Right renal cortex interstitium (tissue), 3 donors: ENCODE measurements at regions not wholly inside any gene's neighbourhood (a gene's known extent, or its start where the extent isn't known, plus 50 kb on each side); places are given as distances from the start of the nearest gene placed in this dataset.
"Not testable (repeated sequence)": the region's sequence is repeated elsewhere in the genome, so short reads cannot be mapped to it uniquely, and the experiment has no call there.

Source experiments
- DNase-seq, 3 donors: peaks; one replicate each; pipeline ENCODE4 v3.0.0-alpha.2; 2013; ENCODE audit warnings: low read depth in 3 of 3, low spot score in 2 of 3

DNA sequence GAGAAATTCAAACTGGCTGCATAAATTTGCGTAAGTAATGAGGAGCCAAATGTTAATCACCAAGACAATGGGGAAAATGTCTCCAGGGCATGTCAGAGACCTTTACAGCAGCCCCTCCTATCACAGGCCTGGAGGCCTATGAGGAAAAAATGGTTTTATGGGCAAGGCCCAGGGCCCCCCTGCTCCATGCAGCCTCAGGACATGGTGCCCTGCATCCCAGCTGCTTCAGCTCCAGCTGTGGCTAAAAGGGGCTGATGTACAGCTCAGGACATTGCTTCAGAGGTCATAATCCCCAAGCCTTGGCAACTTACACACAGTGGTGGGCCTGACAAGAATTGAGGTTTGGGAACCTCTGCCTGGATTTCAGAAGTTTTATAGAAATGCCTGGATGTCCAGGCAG, 126.2 kb upstream of the TGFBR2 start:
- DNase-seq: not testable (repeated sequence)

DNA sequence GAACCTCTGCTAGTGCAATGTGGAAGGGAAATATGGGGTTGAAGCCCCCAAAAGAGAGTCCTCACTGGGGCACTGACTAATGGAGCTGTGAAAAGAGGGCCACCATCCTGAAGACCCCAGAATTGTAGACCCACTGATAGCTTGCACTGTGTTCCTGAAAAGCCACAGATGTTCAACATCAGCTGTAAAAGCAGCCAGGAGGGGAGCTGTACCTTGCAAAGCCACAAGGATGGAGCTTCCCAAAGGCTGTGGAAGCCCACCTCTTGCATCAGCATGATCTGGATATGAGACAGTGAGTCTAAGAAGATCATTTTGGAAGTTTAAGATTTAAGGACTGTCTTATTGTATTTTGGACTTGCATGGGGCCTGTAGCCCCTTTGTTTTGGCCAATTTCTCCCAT, 125.8 kb upstream of the TGFBR2 start:
- no peak for DNase-seq

DNA sequence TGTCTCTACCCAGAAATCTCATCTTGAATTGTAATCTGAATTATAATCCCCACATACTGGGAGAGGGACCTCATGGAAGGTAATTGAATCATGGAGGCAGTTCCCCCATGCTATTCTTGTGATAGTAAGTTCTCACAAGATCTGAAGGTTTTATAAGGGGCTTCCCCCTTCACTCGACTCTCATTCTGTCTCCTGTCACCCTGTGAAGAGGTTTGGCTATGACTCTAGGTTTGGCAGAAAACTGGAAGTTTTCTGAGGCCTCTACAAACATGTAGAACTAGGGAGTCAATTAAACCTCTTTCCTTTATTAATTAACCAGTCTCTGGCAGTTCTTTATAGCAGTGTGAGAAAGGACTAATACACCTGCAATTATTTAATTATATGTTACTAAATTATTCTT, 125.2 kb upstream of the TGFBR2 start:
- no peak for DNase-seq

DNA sequence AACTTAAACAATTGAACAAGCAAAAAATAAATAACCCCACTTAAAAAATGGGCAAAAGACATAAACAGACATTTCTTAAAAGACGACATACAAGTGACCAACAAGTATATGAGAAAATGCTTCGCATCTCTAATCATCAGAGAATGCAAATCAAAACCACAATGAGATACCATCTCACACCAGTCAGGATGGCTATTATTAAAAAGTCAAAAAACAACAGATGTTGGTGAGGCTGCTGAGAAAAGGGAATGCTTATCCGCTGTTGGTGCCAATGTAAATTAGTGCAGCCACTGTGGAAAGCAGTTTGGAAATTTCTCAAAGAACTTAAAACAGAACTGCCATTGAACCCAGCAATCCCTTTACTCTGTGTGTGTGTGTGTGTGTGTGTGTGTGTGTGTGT, 122.2 kb upstream of the TGFBR2 start:
- not testable (repeated sequence) for DNase-seq

DNA sequence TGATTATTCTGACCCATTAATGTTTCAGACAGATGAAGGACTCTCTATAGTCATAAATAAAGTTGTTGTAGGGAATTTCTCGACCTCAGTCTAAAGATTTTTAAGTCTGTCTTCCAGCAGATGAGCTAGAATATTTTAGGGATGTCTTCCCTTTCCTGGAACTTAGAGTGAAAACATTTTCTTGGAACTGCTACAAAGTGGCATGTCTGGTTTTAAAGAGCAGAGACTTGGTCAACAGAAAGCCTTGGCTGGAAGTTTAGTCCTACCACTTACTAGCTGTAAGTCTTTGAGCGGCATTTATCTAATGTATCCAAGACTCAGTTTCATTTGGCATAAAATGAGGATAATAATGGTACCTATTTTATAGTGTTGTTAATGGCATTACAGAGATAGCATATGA, 120.0 kb upstream of the TGFBR2 start:
- no peak for DNase-seq

DNA sequence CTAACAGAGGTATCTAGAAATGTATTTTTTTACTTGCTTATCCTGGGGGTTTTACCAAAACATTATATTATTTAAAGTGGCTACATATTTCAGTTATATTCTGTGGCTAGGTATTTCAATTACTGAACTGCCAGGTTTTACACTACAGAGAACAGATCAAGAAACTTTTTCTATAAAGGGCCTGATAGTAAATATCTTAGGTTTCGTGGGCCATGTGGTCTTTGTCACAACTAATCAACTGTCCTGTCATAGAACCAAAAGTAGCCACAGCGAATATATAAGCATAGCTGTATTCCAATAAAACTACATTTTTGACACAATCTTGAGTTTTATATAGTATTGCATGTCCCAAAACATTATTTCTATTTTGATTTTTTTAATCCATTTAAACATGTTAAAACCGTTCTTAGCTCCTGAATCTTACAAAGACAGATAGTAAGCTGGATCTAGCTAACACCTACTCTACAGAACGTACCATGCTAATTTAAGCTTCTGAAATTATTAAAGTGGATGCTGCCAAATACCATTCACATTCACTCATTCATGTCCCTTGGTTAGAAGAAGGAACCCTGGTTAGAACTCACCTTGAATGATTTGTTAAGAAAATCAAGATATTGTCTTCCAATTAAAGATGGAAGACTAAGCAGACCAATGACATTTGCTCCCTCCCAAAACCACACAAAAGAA, 118.2 kb upstream of the TGFBR2 start:
- DNase-seq: no peak

DNA sequence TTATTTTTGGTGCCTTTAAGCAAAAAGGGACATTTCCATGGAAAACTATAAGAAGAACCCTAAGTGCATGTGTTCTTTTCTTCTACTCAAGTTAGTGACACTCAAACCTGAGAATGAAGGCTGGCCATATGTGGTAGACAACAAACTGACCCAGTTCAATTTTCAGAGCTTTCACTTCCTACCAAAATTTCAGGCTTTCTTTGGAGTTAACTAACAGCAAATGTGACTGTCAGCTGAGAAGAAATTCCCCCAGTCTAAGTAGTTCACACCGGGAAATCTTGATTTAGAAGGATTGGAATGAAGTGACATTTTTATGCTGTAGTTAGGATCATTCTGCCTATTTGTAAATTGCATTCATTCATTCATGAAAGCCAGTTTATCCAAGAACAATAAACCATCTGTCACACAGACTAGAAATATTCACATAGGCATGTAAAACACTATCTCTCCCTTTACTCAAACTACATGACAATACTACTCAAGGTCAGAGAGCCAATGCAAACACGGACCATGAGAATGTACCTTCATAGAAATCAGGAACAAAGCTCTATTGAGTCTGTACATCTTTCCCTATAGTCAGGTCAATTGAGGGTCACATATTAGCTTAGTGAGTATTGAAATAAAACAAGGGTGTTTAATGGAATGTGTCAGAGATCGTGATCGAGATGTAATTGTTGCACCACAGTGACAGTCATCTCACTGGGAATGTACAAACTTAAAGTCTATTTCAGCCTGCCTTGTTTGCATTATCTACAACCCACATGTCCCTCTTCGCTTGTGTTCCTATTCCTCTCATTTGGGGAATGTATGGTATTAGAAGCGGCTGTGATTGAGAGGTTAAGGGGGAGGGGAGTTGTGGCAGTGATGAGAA, 113.8 kb upstream of the TGFBR2 start:
- DNase-seq: no peak

DNA sequence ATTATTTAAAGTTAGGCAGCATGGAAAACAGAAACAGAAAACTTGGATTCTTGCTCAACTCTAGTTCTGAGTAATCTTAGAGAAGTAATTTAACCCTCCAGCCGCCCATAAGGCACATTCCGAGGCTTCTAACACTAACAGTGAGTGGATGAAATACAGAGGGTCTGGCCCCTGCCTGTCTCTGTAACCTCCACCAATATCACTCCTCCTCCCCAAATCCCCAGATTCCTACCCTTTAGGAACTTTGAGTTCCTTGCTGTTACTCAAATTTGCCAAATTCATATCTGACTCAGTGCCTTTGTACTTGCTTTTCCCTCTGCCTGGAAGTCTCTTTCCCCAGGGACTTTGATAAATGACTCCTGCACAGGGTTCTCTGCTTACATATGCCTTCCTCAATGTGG, 112.5 kb upstream of the TGFBR2 start:
- DNase-seq: no peak

DNA sequence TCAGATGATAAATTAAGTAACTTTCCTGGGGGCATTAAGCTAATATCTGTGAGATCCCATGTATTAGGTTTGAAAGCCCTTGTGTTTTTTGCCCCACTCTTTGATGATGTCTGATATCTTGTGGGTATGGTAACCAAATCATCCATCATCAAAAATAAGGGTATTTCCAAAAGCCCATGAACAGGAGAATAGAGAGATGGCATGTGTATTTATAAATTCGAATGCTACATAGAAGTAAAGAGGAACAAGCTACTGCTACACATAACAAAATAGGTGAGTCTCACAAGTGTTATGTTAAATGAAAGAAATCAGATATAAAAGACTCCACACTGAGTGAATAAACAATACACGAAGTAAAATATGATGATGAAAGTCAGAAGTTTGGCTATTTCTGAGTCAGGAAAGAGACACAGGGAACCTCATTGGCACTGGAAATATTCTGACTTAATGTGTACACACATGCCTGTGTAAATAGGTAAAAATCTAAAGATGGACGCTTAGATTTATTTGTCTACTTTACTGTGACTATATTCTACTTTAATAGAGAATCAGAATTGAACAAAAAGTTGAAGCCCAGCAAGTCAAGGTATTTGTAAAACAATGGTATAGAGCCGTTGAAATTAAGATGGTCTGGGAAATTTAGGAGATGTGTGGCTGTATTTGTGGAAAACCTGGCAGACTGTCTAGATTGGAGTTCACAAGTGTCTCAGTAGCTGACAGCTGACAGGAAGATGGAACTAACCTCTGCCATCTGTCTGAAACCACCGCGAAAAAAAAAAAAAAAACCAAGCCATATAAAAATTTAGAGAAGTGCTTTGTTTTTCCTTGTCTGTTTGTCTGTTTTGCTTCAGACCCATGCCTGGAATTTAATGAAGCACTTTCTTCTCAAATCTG, 111.0 kb upstream of the TGFBR2 start:
- DNase-seq: no peak

DNA sequence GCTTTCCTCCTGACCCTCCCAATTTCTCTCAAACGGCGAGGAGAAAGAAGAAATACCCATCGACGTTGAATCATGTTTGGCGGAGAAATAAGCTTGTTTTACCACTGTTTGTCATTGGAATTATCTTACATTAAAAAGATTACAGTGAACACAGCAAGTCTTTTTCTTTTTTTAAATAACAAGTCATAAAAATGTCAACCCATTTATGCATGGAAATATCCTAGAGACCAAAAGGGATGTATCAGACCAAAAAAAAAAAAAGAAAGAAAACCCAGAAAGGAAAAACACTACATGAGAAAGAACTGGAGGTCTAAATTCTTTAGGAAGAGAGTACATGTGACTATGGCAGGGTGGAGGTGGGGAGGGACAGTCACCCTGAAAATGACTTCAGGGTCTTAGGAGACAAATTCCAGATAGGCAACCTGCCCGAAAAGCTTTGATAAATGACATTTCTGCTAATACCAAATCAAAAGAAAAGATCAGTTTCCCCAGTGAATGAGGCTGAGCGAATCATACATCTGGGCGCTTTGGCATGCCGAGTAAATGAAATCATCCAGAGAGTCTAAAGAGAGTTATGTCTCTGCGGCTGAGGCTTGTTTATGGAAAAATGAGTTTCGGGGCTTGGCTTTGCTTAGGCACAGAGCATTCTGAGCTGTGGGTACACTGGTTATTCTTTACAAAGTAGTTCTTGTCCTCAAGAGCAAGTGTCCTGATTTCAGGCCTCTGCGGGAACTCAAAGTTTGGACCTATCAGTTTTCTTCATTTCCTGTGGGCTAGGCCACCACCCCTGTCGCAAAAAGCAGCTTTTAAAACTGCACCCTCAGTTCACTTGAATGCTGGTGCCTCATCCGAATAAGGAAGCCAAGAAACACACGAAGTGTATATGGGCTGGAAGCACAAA, 110.1 kb upstream of the TGFBR2 start:
- DNase-seq: peak in 1 of 3 donors; percentile 7

DNA sequence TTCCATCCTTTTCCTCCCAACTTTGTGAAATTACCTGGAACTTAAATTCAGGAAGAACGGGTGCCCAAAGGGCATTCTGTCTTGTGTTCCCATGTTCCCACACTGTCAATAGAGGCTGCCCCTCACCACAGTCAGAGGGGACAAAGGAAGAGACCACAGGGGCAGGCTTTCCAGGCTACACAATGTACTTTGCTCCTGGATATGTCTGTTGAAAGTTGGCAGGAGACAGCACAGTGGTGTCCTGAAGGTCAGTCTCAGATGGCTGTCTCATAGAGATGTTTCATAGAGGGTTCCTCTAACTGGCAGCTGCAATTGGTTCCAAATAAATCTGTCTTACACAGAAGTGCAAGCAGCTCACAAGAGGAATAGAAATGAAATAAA, 107.8 kb upstream of the TGFBR2 start:
- DNase-seq: no peak

DNA sequence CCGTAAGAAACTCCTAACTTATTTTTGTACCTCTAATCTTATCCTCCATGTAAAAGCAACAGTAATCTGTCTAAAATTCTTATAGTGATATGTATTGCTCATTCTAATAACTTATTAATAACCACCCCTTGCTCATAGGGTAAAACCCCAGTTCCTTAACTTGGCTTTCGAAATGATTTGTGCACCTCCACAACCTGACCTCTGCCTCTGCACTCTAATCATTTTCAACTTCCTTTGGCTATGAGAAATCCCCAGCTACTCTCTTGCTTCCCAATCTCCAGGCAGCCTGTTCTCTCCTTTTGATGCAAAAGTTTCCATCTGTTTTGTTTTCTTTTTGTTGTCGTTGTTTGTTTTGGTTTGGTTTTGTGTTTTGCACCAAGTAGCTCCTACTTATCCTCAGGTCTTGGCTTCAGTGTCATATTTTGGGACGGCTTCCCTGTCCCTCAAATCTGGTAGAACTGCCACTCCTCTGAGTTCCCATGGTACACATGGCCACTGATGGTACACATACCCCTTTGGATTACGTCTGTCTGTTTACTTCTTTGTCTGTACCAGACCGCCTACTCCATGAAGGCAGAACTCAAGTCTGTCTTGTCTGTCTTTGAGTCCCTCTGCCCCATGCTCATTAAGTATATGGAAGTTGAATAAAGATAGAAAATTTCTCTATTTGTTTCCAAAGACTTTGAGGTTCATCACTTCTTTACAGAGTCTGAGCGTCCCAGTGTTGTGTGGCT, 105.6 kb upstream of the TGFBR2 start:
- no peak for DNase-seq

DNA sequence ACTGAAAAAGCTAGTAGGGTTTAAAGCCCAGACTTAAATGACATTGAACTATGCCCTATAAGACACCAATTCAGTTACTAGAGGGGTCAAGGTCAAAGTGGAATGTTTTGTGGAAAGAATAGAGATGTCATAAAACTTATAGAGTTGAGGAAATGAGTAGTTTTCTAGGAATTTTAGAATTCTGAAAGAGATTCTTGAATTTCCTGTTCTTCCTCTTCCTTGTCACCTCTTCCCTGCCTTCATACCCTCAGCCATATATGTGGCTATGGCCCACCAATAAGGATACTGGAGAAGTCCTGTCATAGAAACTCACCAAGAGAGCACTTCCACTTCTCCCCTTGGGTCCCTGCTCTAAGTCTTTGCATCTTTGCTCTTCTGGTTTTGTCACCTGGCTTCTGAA, 104.9 kb upstream of the TGFBR2 start:
- no peak for DNase-seq

DNA sequence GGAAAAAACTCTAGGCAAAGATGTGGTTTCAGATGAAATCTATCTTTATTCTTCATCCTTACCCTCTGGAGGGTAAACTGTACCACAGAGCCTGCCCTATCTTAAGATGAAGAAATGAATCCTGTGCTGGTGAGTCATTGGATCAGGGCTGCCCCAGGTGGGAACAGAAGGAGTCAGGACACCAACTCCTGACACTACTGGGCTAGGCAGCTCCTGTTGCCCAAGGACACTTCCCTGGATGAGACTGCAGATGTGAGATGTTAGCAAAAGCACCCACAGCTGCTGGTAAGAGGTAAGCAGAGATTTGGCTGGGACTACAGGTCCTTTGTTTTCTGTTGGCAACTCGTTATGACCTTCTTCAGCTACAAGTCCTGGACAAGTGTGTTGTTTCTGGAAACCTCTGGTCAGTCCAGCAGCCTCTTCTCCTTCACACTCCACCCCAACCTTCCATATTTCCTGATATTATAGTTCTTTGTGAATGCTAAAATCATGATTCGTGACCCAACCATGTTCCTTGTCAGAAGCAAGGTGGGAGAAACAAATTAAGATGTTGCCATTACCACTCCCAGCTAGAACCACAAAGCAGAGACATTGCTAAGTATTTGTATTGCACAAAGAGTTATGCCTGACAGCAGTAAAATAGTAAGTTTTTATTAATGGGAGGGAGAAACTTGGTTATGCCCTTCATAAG, 104.2 kb upstream of the TGFBR2 start:
- no peak for DNase-seq

DNA sequence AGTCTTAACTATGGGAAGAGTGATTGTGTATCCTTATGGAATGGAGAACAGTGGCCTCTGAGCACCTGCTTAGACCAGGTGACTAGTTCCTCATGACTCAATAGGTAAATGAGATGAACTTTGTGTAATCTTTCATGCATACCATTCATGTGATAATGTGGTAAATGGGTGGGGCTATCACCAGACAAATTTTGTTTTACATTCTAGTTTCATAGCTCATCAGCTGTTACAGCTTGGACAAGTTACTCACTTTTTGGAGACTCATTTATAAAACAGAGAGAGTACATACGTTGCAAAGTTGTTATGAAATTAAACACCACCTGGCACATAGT, 103.7 kb upstream of the TGFBR2 start:
- no peak for DNase-seq

DNA sequence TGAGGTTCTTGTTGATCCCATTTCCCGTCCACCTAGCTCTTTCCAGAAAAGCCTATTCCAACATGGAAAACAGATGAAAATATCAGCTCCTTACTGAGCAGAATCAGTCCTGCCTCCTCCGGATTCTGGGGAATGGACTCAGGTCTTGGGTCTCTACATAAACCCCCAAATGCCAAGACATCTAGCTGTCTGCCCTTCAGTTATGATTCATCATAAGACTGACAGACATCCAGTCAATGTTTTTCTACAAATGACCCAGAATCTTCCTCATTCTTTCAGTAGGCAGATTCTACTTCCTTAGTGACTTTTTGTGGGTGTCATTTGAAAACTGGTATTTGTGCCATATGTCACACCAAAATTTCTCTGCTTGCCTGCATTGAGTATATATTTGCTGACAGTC, 103.0 kb upstream of the TGFBR2 start:
- DNase-seq: no peak

DNA sequence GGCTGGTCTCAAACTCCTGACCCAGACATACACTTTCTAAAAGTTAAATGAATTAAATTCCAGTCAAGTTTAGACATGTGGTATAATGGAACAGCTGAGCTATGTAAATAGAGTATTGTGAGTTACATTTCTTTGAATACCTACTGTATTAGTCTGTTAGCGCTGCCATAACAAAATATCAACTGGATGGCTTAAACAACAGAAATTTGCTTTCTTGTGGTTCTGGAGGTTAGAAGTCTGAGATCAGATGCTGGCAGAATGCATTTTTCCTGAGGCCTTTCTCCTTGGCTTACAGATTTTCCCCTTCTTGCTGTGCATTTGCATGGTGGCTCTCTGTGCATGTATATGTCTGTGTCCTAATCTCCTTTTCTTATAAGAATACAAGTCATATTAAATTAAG, 101.5 kb upstream of the TGFBR2 start:
- no peak for DNase-seq

DNA sequence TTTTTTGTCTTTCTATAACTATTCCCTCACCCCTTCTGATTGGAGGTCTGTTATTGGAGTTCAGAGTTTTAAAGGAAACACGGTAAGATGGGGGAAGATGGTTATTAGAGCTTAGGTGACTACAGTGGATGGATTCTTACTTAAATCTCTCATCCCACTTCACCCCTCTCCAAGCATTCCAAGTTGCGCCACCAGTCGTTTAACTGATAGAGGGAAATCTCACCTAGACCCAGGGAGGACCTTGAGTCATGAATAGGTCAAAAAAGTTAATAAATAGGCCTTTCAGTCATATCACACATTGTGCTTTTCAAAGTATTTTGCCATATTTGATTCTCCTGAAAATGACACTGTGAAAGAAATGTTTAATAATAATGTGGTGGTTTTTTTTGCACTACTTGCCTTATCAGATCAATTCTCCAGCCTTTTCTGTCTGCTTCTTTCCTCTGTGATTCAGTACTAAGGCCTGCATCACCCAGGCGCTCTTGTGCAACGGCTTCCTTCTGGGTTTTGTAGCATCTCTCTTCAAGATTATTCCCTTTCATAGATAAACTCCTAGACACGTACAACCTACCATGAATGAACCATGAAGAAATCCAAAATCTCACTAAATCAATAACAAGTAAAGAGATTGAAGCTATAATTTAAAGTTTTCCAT, 100.4 kb upstream of the TGFBR2 start:
- DNase-seq: no peak

DNA sequence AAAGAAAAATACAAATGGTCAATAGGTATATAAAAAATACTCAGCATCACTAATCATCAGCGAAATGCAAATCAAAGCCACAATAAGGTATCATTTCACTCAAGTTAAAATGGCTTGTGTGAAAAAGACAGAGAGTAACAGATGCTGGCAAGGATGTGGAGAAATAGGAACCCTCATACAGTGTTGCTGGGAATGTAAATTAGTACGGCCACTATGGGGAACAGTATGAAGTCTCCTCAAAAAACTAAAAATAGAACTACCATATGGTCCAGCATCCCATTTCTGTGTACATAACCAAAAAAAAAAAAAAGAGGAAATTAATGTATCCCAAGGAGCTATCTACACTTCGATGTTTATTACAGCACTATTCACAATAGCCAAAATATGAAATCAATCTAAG, 98.1 kb upstream of the TGFBR2 start:
- DNase-seq: no peak
